ENCODE measurements at regions not wholly inside any gene's neighbourhood (a gene's known extent, or its start where the extent isn't known, plus 50 kb on each side); places are given as distances from the start of the nearest gene placed in this dataset.

- no peak for TF ChIP-seq CTCF (IDR thresholded peaks at IDR 0.05)
- no peaks in the 10 kb centered on the region for H3K9me3 ChIP-seq
- ATAC-seq (ENCODE audit: insufficient number of reproducible peaks, low FRiP score, low read depth) (no peak), DNase-seq (ENCODE audit: low spot score) (no peak)
- no peak overlapping the region for H3K4me3 ChIP-seq
- no peak overlapping the region for H3K27ac ChIP-seq
- no peaks in the 10 kb centered on the region for H3K27me3 ChIP-seq (replicated peaks; ENCODE audit: insufficient read depth)
- H3K4me1 ChIP-seq (ENCODE audit: control insufficient read depth in 1 of 2, low read depth in 2 of 2) = no peaks in the 10 kb centered on the region
- no peaks in the 10 kb centered on the region for H3K36me3 ChIP-seq
Measured at GRCh38 chrX:38985945-38986344, 184.7 kb downstream of the MID1IP1 start.

DNA sequence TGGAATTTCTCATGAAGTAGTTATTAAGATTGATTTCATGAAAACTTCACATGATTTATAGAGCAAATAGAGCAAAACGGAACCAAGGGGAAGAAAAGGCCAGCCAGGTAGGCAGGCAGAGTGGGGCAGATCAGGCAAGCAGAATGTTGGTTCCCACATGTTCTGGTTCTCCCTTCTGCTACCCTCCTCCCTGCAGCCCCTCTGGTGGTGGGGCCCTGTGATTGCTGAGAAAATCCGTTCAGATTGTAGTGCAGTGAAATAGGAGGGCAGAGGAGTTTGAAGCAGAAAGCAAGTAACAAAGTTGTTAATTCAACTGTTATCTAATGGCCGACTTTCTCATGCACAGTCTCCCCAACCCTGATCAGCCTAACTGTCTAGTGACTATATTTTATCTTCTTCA, 185.3 kb downstream of the MID1IP1 start:
- ATAC-seq (ENCODE audit: insufficient number of reproducible peaks, low FRiP score, low read depth) (no peak), DNase-seq (ENCODE audit: low spot score) (no peak)
- no peak overlapping the region for H3K27ac ChIP-seq
- no peaks in the 10 kb centered on the region for H3K27me3 ChIP-seq (replicated peaks; ENCODE audit: insufficient read depth)
- no peak overlapping the region for H3K4me3 ChIP-seq
- TF ChIP-seq CTCF (IDR thresholded peaks at IDR 0.05) = no peak
- H3K9me3 ChIP-seq = no peaks in the 10 kb centered on the region
- no peaks in the 10 kb centered on the region for H3K36me3 ChIP-seq
- no peaks in the 10 kb centered on the region for H3K4me1 ChIP-seq (ENCODE audit: control insufficient read depth in 1 of 2, low read depth in 2 of 2)

DNA sequence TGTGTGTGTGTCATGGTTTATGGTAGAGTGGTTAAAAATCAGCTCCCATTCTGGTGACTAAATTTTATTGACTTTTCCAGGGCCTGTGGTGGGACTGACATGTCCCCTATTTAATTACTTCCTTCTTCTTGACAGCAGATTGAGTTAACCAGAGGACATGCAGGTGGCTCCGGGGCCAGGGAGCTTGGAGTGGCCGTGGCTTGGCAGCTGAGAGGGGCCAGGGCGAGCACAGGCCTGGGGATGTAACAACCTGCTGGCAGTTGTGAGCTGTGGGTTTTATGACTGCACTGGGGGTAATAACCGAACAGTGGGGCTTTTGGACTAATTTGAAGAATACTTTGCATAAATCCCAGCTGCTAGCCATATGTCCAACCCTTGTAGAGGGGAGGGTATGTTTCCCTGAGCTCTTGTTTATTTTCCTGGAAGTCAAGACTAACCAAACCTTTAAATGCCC, 186.0 kb downstream of the MID1IP1 start:
- no peak for ATAC-seq (ENCODE audit: insufficient number of reproducible peaks, low FRiP score, low read depth)
- no peak for DNase-seq (ENCODE audit: low spot score)
- no peaks in the 10 kb centered on the region for H3K9me3 ChIP-seq

GRCh38 chrX:38988301-38988700, 187.0 kb downstream of the MID1IP1 start:
- no peaks in the 10 kb centered on the region for H3K4me1 ChIP-seq (ENCODE audit: control insufficient read depth in 1 of 2, low read depth in 2 of 2)
- ATAC-seq (ENCODE audit: insufficient number of reproducible peaks, low FRiP score, low read depth) (no peak), DNase-seq (ENCODE audit: low spot score) (no peak)
- H3K27me3 ChIP-seq (replicated peaks; ENCODE audit: insufficient read depth) = no peaks in the 10 kb centered on the region
- no peaks in the 10 kb centered on the region for H3K9me3 ChIP-seq
- no peak overlapping the region for H3K27ac ChIP-seq
- H3K36me3 ChIP-seq = no peaks in the 10 kb centered on the region
- no peak overlapping the region for H3K4me3 ChIP-seq
- no peak for TF ChIP-seq CTCF (IDR thresholded peaks at IDR 0.05)

More for the DNA sequence above, 186.0 kb downstream of the MID1IP1 start:
- Histone ChIP-seq H3K27ac (no peak overlapping the region), H3K36me3 (no peaks in the 10 kb centered on the region), H3K4me3 (no peak overlapping the region), H3K4me1 (ENCODE audit: control insufficient read depth in 1 of 2, low read depth in 2 of 2) (no peaks in the 10 kb centered on the region), H3K27me3 (replicated peaks; ENCODE audit: insufficient read depth) (no peaks in the 10 kb centered on the region)
- TF ChIP-seq CTCF (IDR thresholded peaks at IDR 0.05) = no peak

GRCh38 chrX:38989076-38989475, 187.8 kb downstream of the MID1IP1 start:
- H3K4me3 ChIP-seq = no peak overlapping the region
- H3K4me1 ChIP-seq (ENCODE audit: control insufficient read depth in 1 of 2, low read depth in 2 of 2) = no peaks in the 10 kb centered on the region
- no peak for TF ChIP-seq CTCF (IDR thresholded peaks at IDR 0.05)
- no peaks in the 10 kb centered on the region for H3K36me3 ChIP-seq
- H3K9me3 ChIP-seq = no peaks in the 10 kb centered on the region
- no peaks in the 10 kb centered on the region for H3K27me3 ChIP-seq (replicated peaks; ENCODE audit: insufficient read depth)
- DNase-seq (ENCODE audit: low spot score) = no peak
- ATAC-seq (ENCODE audit: insufficient number of reproducible peaks, low FRiP score, low read depth) = no peak
- H3K27ac ChIP-seq = no peak overlapping the region
